BLaER1 treated with 17β-estradiol and CSF1 and Interleukin-3, amounts not matched to agents 10 nM and 100 nM (cell line): ENCODE measurements at regions not wholly inside any gene's neighbourhood (a gene's known extent, or its start where the extent isn't known, plus 50 kb on each side); places are given as distances from the start of the nearest gene placed in this dataset.
A peak's percentile ranks its signal among the peaks of the same experiment; 100 is the strongest.

Experiments used
- H3K27ac ChIP-seq, 11 experiments: shearing (Covaris generic); formaldehyde crosslinking; 2 replicates each; pipeline ENCODE4 v1.8.1; 2022
- H3K27me3 ChIP-seq, 11 experiments: shearing (Covaris generic); formaldehyde crosslinking; 2 replicates each; pipeline ENCODE4 v1.8.1; 2022
- H3K36me3 ChIP-seq, 11 experiments: shearing (Covaris generic); formaldehyde crosslinking; 2 replicates each; pipeline ENCODE4 v1.8.1; 2022
- H3K4me1 ChIP-seq, 10 experiments: shearing (Covaris generic); formaldehyde crosslinking; 2 replicates each; pipeline ENCODE4 v1.8.1; 2022
- H3K4me2 ChIP-seq, 11 experiments: shearing (Covaris generic); formaldehyde crosslinking; 2 replicates each; pipeline ENCODE4 v1.8.1; 2022
- H3K4me3 ChIP-seq, 10 experiments: shearing (Covaris generic); formaldehyde crosslinking; 2 replicates each; pipeline ENCODE4 v1.8.1; 2022
- H3K9ac ChIP-seq, 11 experiments: shearing (Covaris generic); formaldehyde crosslinking; 2 replicates each; pipeline ENCODE4 v1.8.1; 2022
- H3K9me3 ChIP-seq, 11 experiments: shearing (Covaris generic); formaldehyde crosslinking; replicated peaks in 1 of 11; 2 replicates each; pipeline ENCODE4 v1.8.1; 2022
- H4K20me1 ChIP-seq, 11 experiments: shearing (Covaris generic); formaldehyde crosslinking; 2 replicates each; pipeline ENCODE4 v1.8.1; 2022
- Cebpa-rat ChIP-seq, 11 experiments: shearing (Covaris generic); IDR thresholded peaks; 2 replicates each; pipeline ENCODE4 v1.8.1; 2022

DNA sequence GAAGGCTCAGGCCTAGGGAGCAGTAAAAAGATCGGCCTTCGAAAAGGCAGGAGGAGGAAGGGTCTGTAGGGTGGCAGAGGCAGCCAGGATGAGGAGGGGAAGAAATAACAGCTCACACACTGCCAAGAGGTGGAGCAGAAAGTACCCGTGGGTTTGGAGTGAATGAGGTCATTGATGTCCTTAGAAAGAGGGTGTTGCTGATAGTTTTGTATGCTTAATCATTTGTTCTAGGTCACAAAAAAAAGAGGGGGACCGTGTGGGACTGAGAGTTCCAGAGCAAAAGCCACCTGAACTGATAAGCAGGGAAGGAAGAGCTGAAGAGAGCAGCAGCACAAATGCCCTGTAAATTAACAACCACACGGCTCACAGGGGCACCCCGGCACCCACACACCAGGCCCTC lies 140.4 kb downstream of the FAM161A start:
- Histone ChIP-seq H3K4me2 (no peak overlapping the region), H3K27ac (no peak overlapping the region), H3K27me3 (no peaks in the 10 kb centered on the region), H3K9me3 (no peaks in the 10 kb centered on the region), H3K36me3 (no peaks in the 10 kb centered on the region), H4K20me1 (no peaks in the 10 kb centered on the region), H3K4me3 (no peak overlapping the region), H3K9ac (no peak overlapping the region), H3K4me1 (peaks cover 0 to 1% (median 0%) of the 10 kb centered on the region in 10 experiments; a peak in 3 of 20 replicates)
- TF ChIP-seq Cebpa-rat (IDR thresholded peaks at IDR 0.05), result no peak

DNA sequence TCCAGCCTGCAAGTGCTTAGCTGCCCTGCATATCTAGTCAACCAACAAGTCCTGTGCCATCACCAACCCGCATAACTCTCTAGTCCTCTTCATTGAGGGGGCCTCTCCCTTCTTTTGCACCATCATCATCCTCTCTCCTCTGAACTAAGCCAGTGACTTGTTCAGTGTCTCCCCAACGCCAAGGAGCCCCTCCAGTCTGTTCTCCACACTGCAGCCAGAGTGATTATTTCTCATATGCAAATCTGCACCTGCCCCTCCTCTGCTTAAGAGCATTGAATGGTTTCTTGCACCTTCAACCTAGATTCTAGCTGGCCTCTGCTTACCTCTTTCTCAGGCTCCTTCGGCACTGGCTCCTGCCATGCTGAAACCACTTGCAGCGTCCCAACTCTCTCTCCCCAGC lies 141.8 kb downstream of the FAM161A start:
- no peak overlapping the region for H3K9ac ChIP-seq
- H3K9me3 ChIP-seq, result no peaks in the 10 kb centered on the region
- no peak for TF ChIP-seq Cebpa-rat (IDR thresholded peaks at IDR 0.05)

GRCh38 chr2:61710711-61711110 lies 143.1 kb downstream of the FAM161A start:
- Histone ChIP-seq H3K27me3 (no peaks in the 10 kb centered on the region), H3K4me3 (no peak overlapping the region), H3K36me3 (no peaks in the 10 kb centered on the region), H3K27ac (no peak overlapping the region), H4K20me1 (no peaks in the 10 kb centered on the region), H3K4me1 (peaks cover 0 to 9% (median 0%) of the 10 kb centered on the region in 10 experiments; a peak in 4 of 20 replicates), H3K9ac (no peak overlapping the region), H3K9me3 (no peaks in the 10 kb centered on the region), H3K4me2 (no peak overlapping the region)
- TF ChIP-seq Cebpa-rat (IDR thresholded peaks at IDR 0.05), result no peak

More for the DNA sequence above, 141.8 kb downstream of the FAM161A start:
- no peak overlapping the region for H3K4me2 ChIP-seq
- no peaks in the 10 kb centered on the region for H3K36me3 ChIP-seq
- H3K4me3 ChIP-seq, result no peak overlapping the region
- no peaks in the 10 kb centered on the region for H3K27me3 ChIP-seq
- H3K27ac ChIP-seq, result no peak overlapping the region
- no peaks in the 10 kb centered on the region for H4K20me1 ChIP-seq
- H3K4me1 ChIP-seq, result peaks cover 0 to 9% (median 0%) of the 10 kb centered on the region in 10 experiments; a peak in 4 of 20 replicates

DNA sequence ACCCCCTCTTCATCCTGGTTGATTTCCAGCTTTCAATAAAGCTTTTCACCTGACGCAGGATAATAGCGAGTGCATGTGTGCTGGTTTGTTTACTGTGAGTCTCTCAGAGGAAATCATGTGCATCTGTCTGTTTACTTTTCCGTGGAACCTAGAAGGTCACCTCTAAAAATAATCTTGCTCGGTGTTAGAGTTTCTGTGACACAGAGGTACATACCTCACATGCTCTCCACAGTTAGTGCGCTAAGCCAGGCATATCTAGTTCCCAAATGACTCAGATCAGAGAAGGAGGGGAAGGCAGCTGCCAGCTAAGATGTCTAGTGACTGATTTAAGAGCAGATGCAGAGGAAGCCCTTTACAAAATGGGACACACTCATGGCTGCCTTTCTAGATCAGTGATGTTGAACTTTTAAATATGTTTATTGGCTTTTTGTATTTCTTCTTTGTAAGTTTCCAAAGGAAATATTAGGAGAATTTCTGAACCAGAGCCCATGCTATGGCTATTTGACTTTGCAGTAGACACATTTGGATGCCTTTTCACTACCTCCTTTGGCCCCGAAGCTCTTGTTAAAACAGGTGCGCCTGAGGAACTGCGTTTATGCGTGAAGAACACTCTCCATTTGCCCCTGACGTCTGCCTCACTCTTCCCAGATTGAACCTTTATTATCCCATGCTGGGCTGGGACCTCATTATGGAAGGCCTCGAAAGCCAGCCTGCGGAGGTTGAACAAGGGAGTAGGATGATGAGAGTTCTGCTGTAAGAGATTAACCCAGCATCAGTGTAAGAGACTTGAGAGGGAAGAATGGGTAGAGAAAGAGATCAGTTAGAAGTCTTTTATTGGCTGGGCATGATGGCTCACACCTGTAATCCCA lies 145.6 kb downstream of the FAM161A start:
- Histone ChIP-seq H3K36me3 (no peaks in the 10 kb centered on the region), H3K4me2 (peak overlapping the region in 3 of 11 experiments; percentile 0 to 25 (median 4); a peak in 4 of 22 replicates), H3K4me1 (peaks cover 0 to 9% (median 0%) of the 10 kb centered on the region in 10 experiments; a peak in 4 of 20 replicates), H4K20me1 (no peaks in the 10 kb centered on the region), H3K27me3 (no peaks in the 10 kb centered on the region), H3K9ac (no peak overlapping the region), H3K4me3 (no peak overlapping the region), H3K27ac (no peak overlapping the region), H3K9me3 (no peaks in the 10 kb centered on the region)
- no peak for TF ChIP-seq Cebpa-rat (IDR thresholded peaks at IDR 0.05)

DNA sequence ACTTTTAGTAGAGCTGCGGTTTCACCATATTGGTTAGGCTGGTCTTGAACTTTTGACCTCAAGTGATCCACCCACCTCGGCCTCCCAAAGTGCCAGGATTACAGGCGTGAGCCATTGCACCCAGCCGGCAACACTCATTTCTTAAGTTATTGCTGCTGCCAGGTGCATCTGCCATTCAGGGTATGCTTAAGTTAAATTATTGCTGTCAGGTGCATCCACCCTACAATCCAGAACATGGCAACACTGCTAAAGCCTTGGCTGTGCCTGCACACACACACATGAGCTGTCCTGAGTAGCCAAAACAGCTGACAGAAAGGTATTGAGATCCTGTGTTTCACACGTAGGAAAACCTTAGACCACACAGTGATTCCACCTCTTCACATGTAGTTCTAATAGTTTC lies 148.2 kb downstream of the FAM161A start:
- Histone ChIP-seq H3K27me3 (no peaks in the 10 kb centered on the region), H3K9me3 (no peaks in the 10 kb centered on the region), H3K27ac (no peak overlapping the region), H3K9ac (no peak overlapping the region), H3K4me3 (no peak overlapping the region), H4K20me1 (no peaks in the 10 kb centered on the region), H3K4me1 (peaks cover 0 to 9% (median under 1%) of the 10 kb centered on the region in 10 experiments; a peak in 6 of 20 replicates), H3K36me3 (no peaks in the 10 kb centered on the region), H3K4me2 (no peak overlapping the region)
- TF ChIP-seq Cebpa-rat (IDR thresholded peaks at IDR 0.05), result no peak

- no peaks in the 10 kb centered on the region for H4K20me1 ChIP-seq
- H3K27me3 ChIP-seq, result no peaks in the 10 kb centered on the region
- no peaks in the 10 kb centered on the region for H3K36me3 ChIP-seq
- no peak overlapping the region for H3K9ac ChIP-seq
- H3K4me2 ChIP-seq, result no peak overlapping the region
- no peak for TF ChIP-seq Cebpa-rat (IDR thresholded peaks at IDR 0.05)
- no peak overlapping the region for H3K27ac ChIP-seq
- no peaks in the 10 kb centered on the region for H3K9me3 ChIP-seq
- peaks cover 0 to 9% (median 3%) of the 10 kb centered on the region in 10 experiments; a peak in 7 of 20 replicates for H3K4me1 ChIP-seq
- H3K4me3 ChIP-seq, result no peak overlapping the region
These were observed 149.5 kb downstream of the FAM161A start for GRCh38 chr2:61704364-61704763.

DNA sequence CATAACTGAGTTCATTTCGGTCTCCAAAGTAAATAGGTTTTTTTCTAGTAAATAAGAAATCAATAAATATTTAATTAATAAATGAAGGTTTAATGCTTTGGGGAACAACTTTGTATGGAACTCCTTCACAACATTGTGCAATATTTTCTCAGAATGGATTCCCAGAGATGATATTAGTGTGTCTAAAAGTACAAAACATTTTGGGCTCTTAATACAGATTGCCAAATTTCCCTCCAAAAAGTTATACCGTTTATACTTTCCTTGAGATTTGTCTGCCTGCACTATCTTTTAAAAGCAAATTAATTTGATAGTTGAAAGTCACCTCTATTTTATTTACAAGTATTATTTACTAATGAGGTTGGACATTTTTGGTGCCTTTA lies 151.8 kb downstream of the FAM161A start:
- H3K27ac ChIP-seq, result no peak overlapping the region
- H4K20me1 ChIP-seq, result no peaks in the 10 kb centered on the region
- H3K4me2 ChIP-seq, result no peak overlapping the region
- H3K27me3 ChIP-seq, result no peaks in the 10 kb centered on the region
- TF ChIP-seq Cebpa-rat (IDR thresholded peaks at IDR 0.05), result no peak
- H3K9ac ChIP-seq, result no peak overlapping the region
- no peaks in the 10 kb centered on the region for H3K36me3 ChIP-seq
- no peak overlapping the region for H3K4me3 ChIP-seq
- no peaks in the 10 kb centered on the region for H3K9me3 ChIP-seq
- H3K4me1 ChIP-seq, result peaks cover 0 to 7% (median 0%) of the 10 kb centered on the region in 10 experiments; a peak in 3 of 20 replicates

DNA sequence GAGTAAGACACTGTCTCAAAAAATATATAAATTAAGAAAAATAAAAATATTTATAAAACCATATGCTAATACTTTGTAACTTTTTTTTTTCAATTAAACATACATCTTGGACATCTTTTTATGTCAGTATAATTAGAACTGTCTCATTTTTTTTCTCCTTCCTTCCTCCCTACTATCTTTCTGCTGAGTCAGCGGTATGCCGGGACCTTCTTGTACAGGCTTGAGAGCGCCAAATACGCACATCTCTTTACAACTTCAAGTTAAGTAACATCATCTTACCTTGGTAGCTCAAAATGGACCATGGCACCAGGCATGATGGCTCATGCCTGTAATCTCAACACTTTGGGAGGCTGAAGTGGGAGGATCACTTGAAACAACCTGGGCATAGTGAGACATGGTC lies 153.4 kb downstream of the FAM161A start:
- no peaks in the 10 kb centered on the region for H3K27me3 ChIP-seq
- no peak overlapping the region for H3K4me2 ChIP-seq
- H3K27ac ChIP-seq, result no peak overlapping the region
- TF ChIP-seq Cebpa-rat (IDR thresholded peaks at IDR 0.05), result no peak
- no peaks in the 10 kb centered on the region for H3K9me3 ChIP-seq
- H3K4me1 ChIP-seq, result peaks cover 0 to 7% (median 0%) of the 10 kb centered on the region in 10 experiments; a peak in 5 of 20 replicates
- no peaks in the 10 kb centered on the region for H3K36me3 ChIP-seq
- no peak overlapping the region for H3K4me3 ChIP-seq
- no peak overlapping the region for H3K9ac ChIP-seq
- no peaks in the 10 kb centered on the region for H4K20me1 ChIP-seq

- TF ChIP-seq Cebpa-rat (IDR thresholded peaks at IDR 0.05), result no peak
- H3K36me3 ChIP-seq, result no peaks in the 10 kb centered on the region
- H3K27ac ChIP-seq, result peak overlapping the region; percentile 71 to 91 (median 82)
- peak overlapping the region; percentile 74 to 92 (median 83) for H3K9ac ChIP-seq
- peak overlapping the region; percentile 77 to 94 (median 90) for H3K4me2 ChIP-seq
- no peaks in the 10 kb centered on the region for H3K27me3 ChIP-seq
- H3K4me1 ChIP-seq, result peaks cover 7 to 29% (median 17%) of the 10 kb centered on the region in 10 experiments
- H3K4me3 ChIP-seq, result peak overlapping the region; percentile 66 to 85 (median 72)
- H4K20me1 ChIP-seq, result no peaks in the 10 kb centered on the region
- H3K9me3 ChIP-seq, result no peaks in the 10 kb centered on the region
These were observed 156.4 kb upstream of the XPO1 start for GRCh38 chr2:61694312-61695274.
